ENCODE measurements at regions not wholly inside any gene's neighbourhood (a gene's known extent, or its start where the extent isn't known, plus 50 kb on each side); places are given as distances from the start of the nearest gene placed in this dataset.

DNA sequence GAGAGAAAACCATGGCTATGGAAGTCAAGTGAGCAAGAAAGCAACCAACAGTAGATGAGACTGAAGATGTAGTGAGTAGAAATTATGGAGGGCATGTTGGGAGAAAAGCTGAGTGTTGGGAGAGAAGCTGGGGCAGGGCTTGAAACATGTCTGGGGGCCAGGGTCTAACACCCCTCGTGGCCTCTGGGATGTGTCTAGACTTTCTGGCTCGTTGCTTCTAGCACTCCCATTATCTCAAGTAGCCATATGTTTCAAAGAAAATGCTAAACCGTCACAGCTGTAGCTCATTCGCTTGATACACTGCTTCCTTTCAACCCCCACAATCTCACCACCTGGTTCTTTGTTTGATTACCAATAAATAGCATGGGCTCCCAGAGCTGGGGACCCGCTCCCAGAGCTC lies 83.8 kb upstream of the BCHE start (continued):
- TF ChIP-seq TAF15 (IDR thresholded peaks at IDR 0.05; ENCODE audit: low read depth, low read length) = no peak
- no peak for TF ChIP-seq ZFP1 (CRISPR knock-in tag; IDR thresholded peaks at IDR 0.05)
- no peak for TF ChIP-seq CC2D1A (IDR thresholded peaks at IDR 0.05)
- peak; percentile 33 for TF ChIP-seq DACH1 (IDR thresholded peaks at IDR 0.05; ENCODE audit: partially characterized antibody)
- no peak for TF ChIP-seq ZZZ3 (IDR thresholded peaks at IDR 0.05)
- TF ChIP-seq KLF16 (IDR thresholded peaks at IDR 0.05) = peak; percentile 62; the same call in 1 of the 2 replicates
- no peak for TF ChIP-seq HMGN3 (IDR thresholded peaks at IDR 0.05; ENCODE audit: borderline replicate concordance, extremely low read depth, insufficient read length, low read depth, low read length)
- no peak for TF ChIP-seq CCAR2 (IDR thresholded peaks at IDR 0.05; ENCODE audit: low read depth, low read length)
- TF ChIP-seq ZNF696 (CRISPR knock-in tag; conservative IDR thresholded peaks at IDR 0.05) = no peak
- TF ChIP-seq BACH1 (tag; IDR thresholded peaks at IDR 0.05) = no peak
- TF ChIP-seq, protein P1, sequence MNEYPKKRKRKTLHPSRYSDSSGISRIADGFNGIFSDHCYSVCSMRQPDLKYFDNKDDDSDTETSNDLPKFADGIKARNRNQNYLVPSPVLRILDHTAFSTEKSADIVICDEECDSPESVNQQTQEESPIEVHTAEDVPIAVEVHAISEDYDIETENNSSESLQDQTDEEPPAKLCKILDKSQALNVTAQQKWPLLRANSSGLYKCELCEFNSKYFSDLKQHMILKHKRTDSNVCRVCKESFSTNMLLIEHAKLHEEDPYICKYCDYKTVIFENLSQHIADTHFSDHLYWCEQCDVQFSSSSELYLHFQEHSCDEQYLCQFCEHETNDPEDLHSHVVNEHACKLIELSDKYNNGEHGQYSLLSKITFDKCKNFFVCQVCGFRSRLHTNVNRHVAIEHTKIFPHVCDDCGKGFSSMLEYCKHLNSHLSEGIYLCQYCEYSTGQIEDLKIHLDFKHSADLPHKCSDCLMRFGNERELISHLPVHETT (CRISPR knock-in tag; conservative IDR thresholded peaks at IDR 0.05 in 1 of 2, IDR thresholded peaks at IDR 0.05 in 1 of 2) = no peak
- TF ChIP-seq ZNF121 (CRISPR knock-in tag; conservative IDR thresholded peaks at IDR 0.05) = no peak
- no peak for TF ChIP-seq NFYB (IDR thresholded peaks at IDR 0.05; ENCODE audit: extremely low read depth, insufficient read length)
- TF ChIP-seq ATF7 (IDR thresholded peaks at IDR 0.05) = no peak
- peak; percentile 54 for TF ChIP-seq DPF2 (IDR thresholded peaks at IDR 0.05)
- TF ChIP-seq SMARCC2 (IDR thresholded peaks at IDR 0.05; ENCODE audit: low read depth) = no peak
- no peak for TF ChIP-seq HLTF (IDR thresholded peaks at IDR 0.05)
- TF ChIP-seq, protein P2, sequence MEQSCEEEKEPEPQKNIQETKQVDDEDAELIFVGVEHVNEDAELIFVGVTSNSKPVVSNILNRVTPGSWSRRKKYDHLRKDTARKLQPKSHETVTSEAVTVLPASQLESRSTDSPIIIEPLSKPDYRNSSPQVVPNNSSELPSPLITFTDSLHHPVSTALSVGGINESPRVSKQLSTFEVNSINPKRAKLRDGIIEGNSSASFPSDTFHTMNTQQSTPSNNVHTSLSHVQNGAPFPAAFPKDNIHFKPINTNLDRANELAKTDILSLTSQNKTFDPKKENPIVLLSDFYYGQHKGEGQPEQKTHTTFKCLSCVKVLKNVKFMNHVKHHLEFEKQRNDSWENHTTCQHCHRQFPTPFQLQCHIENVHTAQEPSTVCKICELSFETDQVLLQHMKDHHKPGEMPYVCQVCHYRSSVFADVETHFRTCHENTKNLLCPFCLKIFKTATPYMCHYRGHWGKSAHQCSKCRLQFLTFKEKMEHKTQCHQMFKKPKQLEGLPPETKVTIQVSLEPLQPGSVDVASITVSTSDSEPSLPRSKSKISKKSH (CRISPR knock-in tag; IDR thresholded peaks at IDR 0.05) = no peak
- no peak for TF ChIP-seq ADNP (tag; IDR thresholded peaks at IDR 0.05)
- TF ChIP-seq CBX8 (IDR thresholded peaks at IDR 0.05; ENCODE audit: borderline replicate concordance, extremely low read depth, low read depth, low read length, poor library complexity, severe bottlenecking) = no peak
- TF ChIP-seq, protein P3, sequence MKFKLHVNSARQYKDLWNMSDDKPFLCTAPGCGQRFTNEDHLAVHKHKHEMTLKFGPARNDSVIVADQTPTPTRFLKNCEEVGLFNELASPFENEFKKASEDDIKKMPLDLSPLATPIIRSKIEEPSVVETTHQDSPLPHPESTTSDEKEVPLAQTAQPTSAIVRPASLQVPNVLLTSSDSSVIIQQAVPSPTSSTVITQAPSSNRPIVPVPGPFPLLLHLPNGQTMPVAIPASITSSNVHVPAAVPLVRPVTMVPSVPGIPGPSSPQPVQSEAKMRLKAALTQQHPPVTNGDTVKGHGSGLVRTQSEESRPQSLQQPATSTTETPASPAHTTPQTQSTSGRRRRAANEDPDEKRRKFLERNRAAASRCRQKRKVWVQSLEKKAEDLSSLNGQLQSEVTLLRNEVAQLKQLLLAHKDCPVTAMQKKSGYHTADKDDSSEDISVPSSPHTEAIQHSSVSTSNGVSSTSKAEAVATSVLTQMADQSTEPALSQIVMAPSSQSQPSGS (CRISPR knock-in tag; IDR thresholded peaks at IDR 0.05) = no peak
- no peak for TF ChIP-seq PHTF2 (CRISPR knock-in tag; IDR thresholded peaks at IDR 0.05)
- TF ChIP-seq, protein P4, sequence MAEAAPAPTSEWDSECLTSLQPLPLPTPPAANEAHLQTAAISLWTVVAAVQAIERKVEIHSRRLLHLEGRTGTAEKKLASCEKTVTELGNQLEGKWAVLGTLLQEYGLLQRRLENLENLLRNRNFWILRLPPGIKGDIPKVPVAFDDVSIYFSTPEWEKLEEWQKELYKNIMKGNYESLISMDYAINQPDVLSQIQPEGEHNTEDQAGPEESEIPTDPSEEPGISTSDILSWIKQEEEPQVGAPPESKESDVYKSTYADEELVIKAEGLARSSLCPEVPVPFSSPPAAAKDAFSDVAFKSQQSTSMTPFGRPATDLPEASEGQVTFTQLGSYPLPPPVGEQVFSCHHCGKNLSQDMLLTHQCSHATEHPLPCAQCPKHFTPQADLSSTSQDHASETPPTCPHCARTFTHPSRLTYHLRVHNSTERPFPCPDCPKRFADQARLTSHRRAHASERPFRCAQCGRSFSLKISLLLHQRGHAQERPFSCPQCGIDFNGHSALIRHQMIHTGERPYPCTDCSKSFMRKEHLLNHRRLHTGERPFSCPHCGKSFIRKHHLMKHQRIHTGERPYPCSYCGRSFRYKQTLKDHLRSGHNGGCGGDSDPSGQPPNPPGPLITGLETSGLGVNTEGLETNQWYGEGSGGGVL (CRISPR knock-in tag; IDR thresholded peaks at IDR 0.05) = no peak
- TF ChIP-seq L3MBTL2 (IDR thresholded peaks at IDR 0.05) = peak; percentile 47; the same call in 1 of the 2 replicates
- TF ChIP-seq ZNF253 (CRISPR knock-in tag; conservative IDR thresholded peaks at IDR 0.05) = no peak
- TF ChIP-seq BRF1 (IDR thresholded peaks at IDR 0.05; ENCODE audit: borderline replicate concordance, extremely low read depth, insufficient read length) = no peak

All from K562 (cell line).